ENCODE measurements at regions not wholly inside any gene's neighbourhood (a gene's known extent, or its start where the extent isn't known, plus 50 kb on each side); places are given as distances from the start of the nearest gene placed in this dataset.

DNA sequence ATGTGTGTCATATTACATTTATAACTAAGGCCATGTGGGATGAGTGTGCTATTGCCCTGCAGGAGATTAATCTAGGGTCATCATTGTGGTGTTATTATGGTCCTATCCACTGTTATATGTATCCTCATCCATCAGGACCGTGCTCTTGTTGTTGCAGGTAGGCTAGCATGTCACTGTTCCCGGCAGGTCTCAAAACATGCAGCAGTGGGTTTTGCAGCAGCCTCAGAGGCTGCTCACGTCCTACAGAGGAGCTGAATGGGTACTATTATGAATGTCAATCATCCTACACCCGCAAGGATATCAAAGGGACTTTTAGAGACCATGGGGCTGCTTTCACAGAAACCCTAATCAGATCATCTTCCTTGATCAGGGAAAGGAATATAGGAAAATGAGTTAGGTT, 318.2 kb downstream of the SAMD5 start:
- DNase-seq (ENCODE audit: low read depth), result no peak
- no peak overlapping the region for H3K4me3 ChIP-seq (ENCODE audit: low read length)
- TF ChIP-seq, protein P1, sequence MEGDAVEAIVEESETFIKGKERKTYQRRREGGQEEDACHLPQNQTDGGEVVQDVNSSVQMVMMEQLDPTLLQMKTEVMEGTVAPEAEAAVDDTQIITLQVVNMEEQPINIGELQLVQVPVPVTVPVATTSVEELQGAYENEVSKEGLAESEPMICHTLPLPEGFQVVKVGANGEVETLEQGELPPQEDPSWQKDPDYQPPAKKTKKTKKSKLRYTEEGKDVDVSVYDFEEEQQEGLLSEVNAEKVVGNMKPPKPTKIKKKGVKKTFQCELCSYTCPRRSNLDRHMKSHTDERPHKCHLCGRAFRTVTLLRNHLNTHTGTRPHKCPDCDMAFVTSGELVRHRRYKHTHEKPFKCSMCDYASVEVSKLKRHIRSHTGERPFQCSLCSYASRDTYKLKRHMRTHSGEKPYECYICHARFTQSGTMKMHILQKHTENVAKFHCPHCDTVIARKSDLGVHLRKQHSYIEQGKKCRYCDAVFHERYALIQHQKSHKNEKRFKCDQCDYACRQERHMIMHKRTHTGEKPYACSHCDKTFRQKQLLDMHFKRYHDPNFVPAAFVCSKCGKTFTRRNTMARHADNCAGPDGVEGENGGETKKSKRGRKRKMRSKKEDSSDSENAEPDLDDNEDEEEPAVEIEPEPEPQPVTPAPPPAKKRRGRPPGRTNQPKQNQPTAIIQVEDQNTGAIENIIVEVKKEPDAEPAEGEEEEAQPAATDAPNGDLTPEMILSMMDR (IDR thresholded peaks at IDR 0.05; ENCODE audit: insufficient read depth, low read depth, low read length, missing control alignments), result no peak

DNA sequence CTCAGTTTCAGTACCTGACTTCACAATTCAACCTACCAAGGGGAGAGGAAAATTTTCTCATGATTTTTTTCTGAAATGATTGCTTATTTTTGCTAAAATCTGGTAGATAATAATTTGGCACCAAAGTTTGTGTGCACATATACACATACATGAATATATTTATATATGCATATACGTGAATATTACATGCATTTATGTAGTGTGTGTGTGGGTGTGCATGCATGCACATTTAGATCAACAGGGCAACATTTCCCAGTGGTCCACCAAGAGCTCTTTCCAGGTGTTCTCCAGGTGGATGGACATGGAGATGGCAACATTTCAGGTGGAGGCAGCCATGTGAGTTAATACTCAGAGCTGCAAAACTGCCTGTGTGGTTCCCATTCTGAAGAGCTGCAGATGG, 320.9 kb downstream of the SAMD5 start:
- no peak for DNase-seq (ENCODE audit: low read depth)
- no peak overlapping the region for H3K4me3 ChIP-seq (ENCODE audit: low read length)
- TF ChIP-seq, protein P1 (IDR thresholded peaks at IDR 0.05; ENCODE audit: insufficient read depth, low read depth, low read length, missing control alignments), result no peak

DNA sequence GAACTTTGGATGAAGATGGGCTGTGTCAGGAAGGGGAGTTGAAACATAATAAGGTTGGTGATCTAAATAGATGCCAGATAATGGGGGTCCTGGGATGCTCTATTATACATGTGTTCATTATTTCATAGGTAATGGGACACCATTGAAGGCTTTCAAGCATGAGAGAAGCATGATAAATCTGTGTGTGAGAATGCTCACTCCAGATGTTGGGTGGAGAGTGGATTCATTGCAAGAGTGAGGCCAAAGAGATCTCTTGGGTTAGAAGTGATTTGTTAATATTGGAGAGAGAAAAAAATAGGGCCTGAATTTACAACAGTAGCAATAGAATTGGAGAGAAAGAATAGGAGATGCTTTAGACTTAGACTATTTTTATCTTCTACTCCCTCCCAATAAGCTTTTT, 321.3 kb downstream of the SAMD5 start:
- no peak for DNase-seq (ENCODE audit: low read depth)
- TF ChIP-seq, protein P1 (IDR thresholded peaks at IDR 0.05; ENCODE audit: insufficient read depth, low read depth, low read length, missing control alignments), result no peak
- H3K4me3 ChIP-seq (ENCODE audit: low read length), result no peak overlapping the region

DNA sequence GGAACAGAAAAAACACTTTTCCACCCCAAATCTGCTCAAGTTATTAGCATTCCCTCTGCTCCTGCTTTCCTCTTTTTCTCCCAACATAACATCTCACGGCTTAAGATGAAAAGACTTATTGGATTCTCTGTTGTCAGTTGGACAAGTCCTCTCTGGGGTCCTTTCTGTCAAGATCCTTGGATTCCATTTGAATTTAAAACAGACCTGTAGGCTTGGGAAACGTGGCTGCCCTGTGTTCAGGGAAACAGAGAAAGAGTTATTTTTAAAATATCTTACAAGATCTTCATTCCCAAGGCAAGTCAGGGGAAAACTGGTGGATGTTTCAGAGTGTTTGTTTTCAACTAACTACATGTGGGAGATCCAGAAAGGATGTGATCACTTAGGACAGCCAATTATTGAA, 322.9 kb downstream of the SAMD5 start:
- no peak overlapping the region for H3K4me3 ChIP-seq (ENCODE audit: low read length)
- TF ChIP-seq, protein P1 (IDR thresholded peaks at IDR 0.05; ENCODE audit: insufficient read depth, low read depth, low read length, missing control alignments), result no peak
- no peak for DNase-seq (ENCODE audit: low read depth)

DNA sequence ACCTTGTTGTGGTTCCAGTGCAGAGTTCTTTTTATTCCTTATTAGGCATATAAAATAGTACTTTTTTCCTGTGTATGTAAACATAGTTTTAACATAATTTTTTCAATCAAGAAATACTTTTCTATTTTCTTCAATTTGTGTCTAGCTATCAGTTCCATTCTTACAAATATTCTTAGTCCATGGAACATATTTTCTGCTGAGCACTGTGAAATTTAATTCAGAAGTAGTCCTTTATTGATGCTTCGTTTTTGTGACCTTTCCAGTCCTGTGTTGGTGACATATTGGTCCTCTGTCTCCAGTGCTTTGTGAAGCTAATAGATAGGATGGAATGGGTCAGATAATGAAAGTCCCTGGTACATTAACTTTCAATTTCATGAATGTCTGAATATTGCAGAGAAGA, 325.1 kb downstream of the SAMD5 start:
- TF ChIP-seq, protein P1 (IDR thresholded peaks at IDR 0.05; ENCODE audit: insufficient read depth, low read depth, low read length, missing control alignments), result no peak
- H3K4me3 ChIP-seq (ENCODE audit: low read length), result no peak overlapping the region
- DNase-seq (ENCODE audit: low read depth), result no peak

DNA sequence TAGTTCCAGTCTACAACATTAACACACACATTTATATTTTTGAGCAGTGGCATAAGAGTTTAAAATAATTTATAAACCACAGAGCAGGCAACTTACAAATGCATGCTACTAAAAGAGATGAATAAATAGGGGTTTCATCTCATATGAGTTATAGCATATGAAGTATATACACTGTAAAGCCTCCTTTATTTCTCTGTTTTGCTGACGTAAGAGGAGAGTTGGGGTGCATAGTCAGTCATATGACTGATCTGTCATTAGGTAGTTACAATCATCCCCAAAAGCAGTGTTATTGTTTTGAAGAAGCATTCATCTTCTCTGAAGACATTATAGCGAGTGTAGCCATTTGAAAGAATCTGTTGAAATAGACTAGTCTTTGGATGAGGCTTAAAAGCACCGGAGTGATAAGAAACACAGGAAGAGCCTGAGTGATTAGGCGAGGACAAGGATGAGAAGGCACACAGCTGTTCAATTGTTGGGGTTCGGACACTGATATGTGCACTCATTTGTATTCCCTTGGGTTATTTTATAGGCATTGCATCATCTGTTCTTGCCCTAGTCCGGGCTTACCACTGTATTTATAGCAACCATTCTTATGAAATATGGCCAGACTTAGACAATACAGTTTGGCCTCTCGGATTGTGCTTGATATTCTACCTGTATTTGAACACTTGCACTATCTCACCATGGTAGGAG, 325.7 kb downstream of the SAMD5 start:
- DNase-seq (ENCODE audit: low read depth), result no peak
- H3K4me3 ChIP-seq (ENCODE audit: low read length), result no peak overlapping the region
- TF ChIP-seq, protein P1 (IDR thresholded peaks at IDR 0.05; ENCODE audit: insufficient read depth, low read depth, low read length, missing control alignments), result no peak

DNA sequence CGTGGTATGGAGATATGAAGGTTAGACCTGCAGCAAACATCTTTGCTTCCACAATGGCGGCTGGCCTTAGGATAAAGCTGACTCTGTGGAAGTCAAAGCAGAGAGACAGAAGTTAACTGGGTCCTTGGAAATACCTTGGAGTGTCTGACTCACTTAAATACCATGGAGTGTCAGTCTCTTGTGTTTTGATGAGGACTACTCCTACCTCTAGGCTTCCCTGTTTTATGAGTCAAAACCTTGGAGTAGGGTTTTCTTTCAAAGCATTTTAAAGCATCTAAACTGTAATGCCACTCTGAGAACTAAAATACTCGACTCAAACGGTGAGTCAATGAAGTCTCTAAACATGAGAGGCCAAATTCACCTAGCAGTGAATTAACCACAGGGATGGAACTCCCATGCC, 329.1 kb downstream of the SAMD5 start:
- DNase-seq (ENCODE audit: low read depth), result peak; percentile 4
- H3K4me3 ChIP-seq (ENCODE audit: low read length), result no peak overlapping the region
- TF ChIP-seq, protein P1 (IDR thresholded peaks at IDR 0.05; ENCODE audit: insufficient read depth, low read depth, low read length, missing control alignments), result no peak
